ENCODE measurements at regions not wholly inside any gene's neighbourhood (a gene's known extent, or its start where the extent isn't known, plus 50 kb on each side); places are given as distances from the start of the nearest gene placed in this dataset.

DNA sequence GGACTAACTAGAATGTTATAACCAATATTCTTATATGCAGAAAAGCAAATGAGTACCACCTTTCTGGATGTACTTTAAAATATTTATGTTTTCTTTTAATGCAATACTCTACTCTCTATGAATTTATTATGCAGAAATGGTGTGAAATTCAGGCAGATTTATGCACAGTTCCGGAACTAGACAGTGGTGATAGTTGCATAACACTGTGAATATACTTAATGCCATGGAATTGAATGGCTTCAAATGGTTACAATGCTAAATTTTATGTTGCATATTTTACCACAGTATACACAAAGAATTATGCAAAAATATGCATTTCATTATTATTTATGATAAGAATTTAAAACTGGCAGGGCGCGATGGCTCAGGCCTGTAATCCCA, 287.8 kb upstream of the FN1 start:
- TF ChIP-seq POLR2AphosphoS5 (IDR thresholded peaks at IDR 0.05; ENCODE audit: low read depth, low read length) (no peak), EP300 (IDR thresholded peaks at IDR 0.05; ENCODE audit: borderline replicate concordance in 1 of 2, low read depth in 2 of 2, low read length in 2 of 2) (no peak), POLR2A (IDR thresholded peaks at IDR 0.05; ENCODE audit: control extremely low read depth in 1 of 2, low read depth in 2 of 2, low read length in 2 of 2) (no peak), EZH2 (IDR thresholded peaks at IDR 0.05; ENCODE audit: low read depth, low read length, severe bottlenecking) (no peak), RFX5 (IDR thresholded peaks at IDR 0.05; ENCODE audit: borderline replicate concordance, low read depth, low read length) (no peak), PHF8 (conservative IDR thresholded peaks at IDR 0.05; ENCODE audit: low read depth, low read length) (no peak), MAFK (IDR thresholded peaks at IDR 0.05; ENCODE audit: low read depth, low read length) (no peak), TAF1 (IDR thresholded peaks at IDR 0.05; ENCODE audit: low read depth, low read length) (no peak), JUND (IDR thresholded peaks at IDR 0.05; ENCODE audit: low read length) (no peak), HDAC2 (IDR thresholded peaks at IDR 0.05; ENCODE audit: borderline replicate concordance in 1 of 2, low read depth in 2 of 2, low read length in 2 of 2) (no peak), NANOG (IDR thresholded peaks at IDR 0.05; ENCODE audit: insufficient read depth, low read depth, low read length, poor library complexity, severe bottlenecking) (no peak), GABPA (IDR thresholded peaks at IDR 0.05; ENCODE audit: borderline replicate concordance, insufficient read depth, low read length) (no peak)
- TF ChIP-seq, protein P1, sequence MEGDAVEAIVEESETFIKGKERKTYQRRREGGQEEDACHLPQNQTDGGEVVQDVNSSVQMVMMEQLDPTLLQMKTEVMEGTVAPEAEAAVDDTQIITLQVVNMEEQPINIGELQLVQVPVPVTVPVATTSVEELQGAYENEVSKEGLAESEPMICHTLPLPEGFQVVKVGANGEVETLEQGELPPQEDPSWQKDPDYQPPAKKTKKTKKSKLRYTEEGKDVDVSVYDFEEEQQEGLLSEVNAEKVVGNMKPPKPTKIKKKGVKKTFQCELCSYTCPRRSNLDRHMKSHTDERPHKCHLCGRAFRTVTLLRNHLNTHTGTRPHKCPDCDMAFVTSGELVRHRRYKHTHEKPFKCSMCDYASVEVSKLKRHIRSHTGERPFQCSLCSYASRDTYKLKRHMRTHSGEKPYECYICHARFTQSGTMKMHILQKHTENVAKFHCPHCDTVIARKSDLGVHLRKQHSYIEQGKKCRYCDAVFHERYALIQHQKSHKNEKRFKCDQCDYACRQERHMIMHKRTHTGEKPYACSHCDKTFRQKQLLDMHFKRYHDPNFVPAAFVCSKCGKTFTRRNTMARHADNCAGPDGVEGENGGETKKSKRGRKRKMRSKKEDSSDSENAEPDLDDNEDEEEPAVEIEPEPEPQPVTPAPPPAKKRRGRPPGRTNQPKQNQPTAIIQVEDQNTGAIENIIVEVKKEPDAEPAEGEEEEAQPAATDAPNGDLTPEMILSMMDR (IDR thresholded peaks at IDR 0.05; ENCODE audit: control extremely low read depth in 1 of 3, insufficient read depth in 1 of 3, low read depth in 1 of 3, low read length in 3 of 3), result no peak
- TF ChIP-seq, protein P2, sequence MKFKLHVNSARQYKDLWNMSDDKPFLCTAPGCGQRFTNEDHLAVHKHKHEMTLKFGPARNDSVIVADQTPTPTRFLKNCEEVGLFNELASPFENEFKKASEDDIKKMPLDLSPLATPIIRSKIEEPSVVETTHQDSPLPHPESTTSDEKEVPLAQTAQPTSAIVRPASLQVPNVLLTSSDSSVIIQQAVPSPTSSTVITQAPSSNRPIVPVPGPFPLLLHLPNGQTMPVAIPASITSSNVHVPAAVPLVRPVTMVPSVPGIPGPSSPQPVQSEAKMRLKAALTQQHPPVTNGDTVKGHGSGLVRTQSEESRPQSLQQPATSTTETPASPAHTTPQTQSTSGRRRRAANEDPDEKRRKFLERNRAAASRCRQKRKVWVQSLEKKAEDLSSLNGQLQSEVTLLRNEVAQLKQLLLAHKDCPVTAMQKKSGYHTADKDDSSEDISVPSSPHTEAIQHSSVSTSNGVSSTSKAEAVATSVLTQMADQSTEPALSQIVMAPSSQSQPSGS (IDR thresholded peaks at IDR 0.05; ENCODE audit: low read length), result no peak

Measured in H1 (cell line).